SU-DHL-6 (cell line): ENCODE measurements at regions not wholly inside any gene's neighbourhood (a gene's known extent, or its start where the extent isn't known, plus 50 kb on each side); places are given as distances from the start of the nearest gene placed in this dataset.

Source experiments
- H2AFZ ChIP-seq: fragments of 200-600 bp; sonication (generic); 2 replicates; pipeline ENCODE4 v1.6.1; 2014; ENCODE audit warnings: low read depth, mild to moderate bottlenecking, moderate library complexity, mixed read lengths, antibody characterized with exemption, low read length; ENCODE audit not compliant: severe bottlenecking
- H3F3A ChIP-seq: fragments of 200-600 bp; shearing (Covaris generic); 2 replicates; pipeline ENCODE4 v1.6.0; 2016; ENCODE audit warnings: antibody characterized with exemption, mild to moderate bottlenecking; ENCODE audit not compliant: insufficient read depth
- H3K27ac ChIP-seq: fragments of 200-600 bp; sonication (generic); 2 replicates; pipeline ENCODE4 v1.5.1; 2016; ENCODE audit warnings: low read depth, mild to moderate bottlenecking, low read length, moderate library complexity, mixed read lengths
- H3K27me3 ChIP-seq: fragments of 200-600 bp; sonication (generic), shearing (Covaris generic); 2 replicates; pipeline ENCODE4 v1.6.0; 2014; ENCODE audit warnings: mild to moderate bottlenecking, low read length
- H3K36me3 ChIP-seq: fragments of 200-600 bp; sonication (generic); 2 replicates; pipeline ENCODE4 v1.6.1; 2014; ENCODE audit warnings: mild to moderate bottlenecking, low read length, mixed read lengths
- H3K4me2 ChIP-seq: fragments of 300-600, 200-600 bp; shearing (Covaris generic), sonication (generic); 2 replicates; pipeline ENCODE4 v1.6.0; 2014; ENCODE audit warnings: low read length, low read depth, mild to moderate bottlenecking; ENCODE audit not compliant: poor library complexity, severe bottlenecking
- H3K4me3 ChIP-seq: fragments of 200-600 bp; sonication (generic); 2 replicates; pipeline ENCODE4 v1.5.1; 2014; ENCODE audit warnings: antibody characterized with exemption, low read length, mild to moderate bottlenecking, mixed read lengths; ENCODE audit not compliant: insufficient read depth, poor library complexity, severe bottlenecking
- H3K79me2 ChIP-seq: fragments of 200-600 bp; sonication (generic); 2 replicates; pipeline ENCODE4 v1.6.1; 2014; ENCODE audit warnings: mild to moderate bottlenecking, low read length, moderate library complexity; ENCODE audit not compliant: insufficient read depth
- H3K9ac ChIP-seq: fragments of 200-600 bp; sonication (generic); 2 replicates; pipeline ENCODE4 v1.7.0; 2014; ENCODE audit warnings: mild to moderate bottlenecking, low read length
- H3K9me2 ChIP-seq: fragments of 200-600 bp; sonication (generic); replicated peaks from 2 replicates; pipeline ENCODE4 v1.6.1; 2014; ENCODE audit warnings: low read length; ENCODE audit not compliant: insufficient read depth
- H3K9me3 ChIP-seq: fragments of 200-600 bp; sonication (generic); 2 replicates; pipeline ENCODE4 v1.6.1; 2014; ENCODE audit warnings: low read length, mixed read lengths; ENCODE audit not compliant: insufficient read depth
- H4K20me1 ChIP-seq: fragments of 200-600 bp; sonication (generic); 2 replicates; pipeline ENCODE4 v1.6.1; 2014; ENCODE audit warnings: low read depth, mild to moderate bottlenecking, antibody characterized with exemption, low read length, moderate library complexity, mixed read lengths
- EZH2phosphoT487 ChIP-seq: fragments of 200-600 bp; sonication (generic), shearing (Covaris generic); conservative IDR thresholded peaks from 2 replicates; pipeline ENCODE4 v1.6.1; 2018; ENCODE audit warnings: mild to moderate bottlenecking, antibody characterized with exemption, low read length, moderate library complexity, mixed read lengths
- TF ChIP-seq, protein P1 (sequence below): fragments of 200-600 bp; sonication (generic); IDR thresholded peaks from one replicate; pipeline ENCODE4 v1.5.1; 2017; ENCODE audit warnings: antibody characterized with exemption, mild to moderate bottlenecking, low read length, moderate library complexity; ENCODE audit not compliant: insufficient read depth, poor library complexity, severe bottlenecking

DNA sequence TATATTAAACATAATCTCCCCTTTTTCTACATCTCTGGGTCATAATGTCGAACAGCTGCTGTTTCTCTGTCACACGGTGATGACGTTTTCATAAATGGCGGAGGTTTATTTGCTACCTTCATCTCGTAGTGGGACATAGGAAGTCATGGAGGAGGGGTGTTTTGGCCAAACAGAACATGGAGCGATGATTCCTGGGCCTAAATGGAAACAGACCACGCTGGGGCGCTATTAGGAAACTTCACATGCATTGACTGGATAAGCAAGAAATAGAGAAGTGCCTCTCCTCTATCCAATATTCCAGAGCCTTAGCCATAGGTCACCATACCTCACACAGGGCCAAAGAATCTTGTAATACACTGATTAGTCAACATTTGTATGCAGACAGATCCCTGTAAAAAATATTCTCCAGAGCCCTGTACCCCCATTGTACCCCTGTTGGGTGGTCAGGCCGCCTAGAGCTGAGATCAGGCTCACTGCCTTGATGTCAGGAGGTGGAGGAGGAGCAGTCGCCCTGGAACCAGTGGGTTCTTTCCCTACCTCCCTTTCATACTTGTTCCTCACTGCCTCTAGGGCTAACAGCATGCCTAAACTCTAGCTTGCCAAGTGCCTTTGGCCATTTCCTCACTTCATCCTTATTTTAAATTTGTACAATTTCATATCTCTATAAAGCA lies 77.8 kb upstream of the SPIN1 start:
- Histone ChIP-seq H4K20me1 (no peaks in the 10 kb centered on the region), H3K9me3 (no peaks in the 10 kb centered on the region), H3F3A (no peaks in the 10 kb centered on the region), H3K79me2 (no peaks in the 10 kb centered on the region), H3K9me2 (no peaks in the 10 kb centered on the region), H3K4me2 (no peak overlapping the region), H3K4me3 (no peak overlapping the region), H3K27ac (no peak overlapping the region), H3K27me3 (no peaks in the 10 kb centered on the region), H3K36me3 (no peaks in the 10 kb centered on the region), H3K9ac (no peak overlapping the region), H2AFZ (no peak overlapping the region)
- TF ChIP-seq EZH2phosphoT487 = no peak
- TF ChIP-seq, protein P1, sequence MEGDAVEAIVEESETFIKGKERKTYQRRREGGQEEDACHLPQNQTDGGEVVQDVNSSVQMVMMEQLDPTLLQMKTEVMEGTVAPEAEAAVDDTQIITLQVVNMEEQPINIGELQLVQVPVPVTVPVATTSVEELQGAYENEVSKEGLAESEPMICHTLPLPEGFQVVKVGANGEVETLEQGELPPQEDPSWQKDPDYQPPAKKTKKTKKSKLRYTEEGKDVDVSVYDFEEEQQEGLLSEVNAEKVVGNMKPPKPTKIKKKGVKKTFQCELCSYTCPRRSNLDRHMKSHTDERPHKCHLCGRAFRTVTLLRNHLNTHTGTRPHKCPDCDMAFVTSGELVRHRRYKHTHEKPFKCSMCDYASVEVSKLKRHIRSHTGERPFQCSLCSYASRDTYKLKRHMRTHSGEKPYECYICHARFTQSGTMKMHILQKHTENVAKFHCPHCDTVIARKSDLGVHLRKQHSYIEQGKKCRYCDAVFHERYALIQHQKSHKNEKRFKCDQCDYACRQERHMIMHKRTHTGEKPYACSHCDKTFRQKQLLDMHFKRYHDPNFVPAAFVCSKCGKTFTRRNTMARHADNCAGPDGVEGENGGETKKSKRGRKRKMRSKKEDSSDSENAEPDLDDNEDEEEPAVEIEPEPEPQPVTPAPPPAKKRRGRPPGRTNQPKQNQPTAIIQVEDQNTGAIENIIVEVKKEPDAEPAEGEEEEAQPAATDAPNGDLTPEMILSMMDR = no peak

DNA sequence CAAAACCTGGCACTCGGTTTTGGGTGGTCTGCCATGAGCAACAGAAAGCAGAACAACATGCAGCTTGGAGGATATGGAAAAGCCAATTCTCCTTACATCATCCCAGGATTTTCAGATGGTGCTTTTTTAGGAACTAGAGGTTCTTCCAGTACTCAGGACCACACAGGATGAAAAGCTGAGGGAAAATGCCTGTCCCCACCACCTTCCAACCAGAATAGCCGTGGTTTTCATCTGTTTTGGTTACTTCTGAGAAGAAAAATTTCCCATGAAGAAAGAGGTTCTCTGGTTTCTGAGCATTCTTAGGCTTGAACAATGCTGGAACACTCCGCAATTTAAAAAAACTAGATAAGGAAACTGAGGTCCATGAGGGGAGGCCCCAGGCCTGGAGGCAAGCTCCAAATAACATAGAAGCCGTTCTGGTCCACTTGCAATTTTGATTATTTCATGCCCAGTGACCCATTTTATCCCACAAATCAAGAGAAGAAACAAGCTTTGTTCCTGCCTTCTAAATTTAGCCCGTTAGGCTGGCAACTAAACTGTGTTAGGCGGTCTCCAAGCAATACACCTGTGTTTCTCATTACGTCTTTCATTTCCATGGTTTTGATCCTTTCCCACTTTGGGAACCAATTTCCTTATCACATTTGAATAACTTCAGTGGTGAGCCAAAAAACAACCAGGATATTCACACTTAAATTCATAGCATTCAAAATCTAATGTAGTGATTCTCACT lies 79.2 kb upstream of the SPIN1 start:
- H3F3A ChIP-seq = no peaks in the 10 kb centered on the region
- no peak overlapping the region for H2AFZ ChIP-seq
- H3K36me3 ChIP-seq = no peaks in the 10 kb centered on the region
- H3K9me3 ChIP-seq = no peaks in the 10 kb centered on the region
- no peak overlapping the region for H3K4me2 ChIP-seq
- H3K27ac ChIP-seq = no peak overlapping the region
- no peaks in the 10 kb centered on the region for H4K20me1 ChIP-seq
- no peak overlapping the region for H3K4me3 ChIP-seq
- no peaks in the 10 kb centered on the region for H3K79me2 ChIP-seq
- no peak overlapping the region for H3K9ac ChIP-seq
- H3K9me2 ChIP-seq = no peaks in the 10 kb centered on the region
- no peaks in the 10 kb centered on the region for H3K27me3 ChIP-seq
- TF ChIP-seq, protein P1 = no peak
- TF ChIP-seq EZH2phosphoT487 = no peak

DNA sequence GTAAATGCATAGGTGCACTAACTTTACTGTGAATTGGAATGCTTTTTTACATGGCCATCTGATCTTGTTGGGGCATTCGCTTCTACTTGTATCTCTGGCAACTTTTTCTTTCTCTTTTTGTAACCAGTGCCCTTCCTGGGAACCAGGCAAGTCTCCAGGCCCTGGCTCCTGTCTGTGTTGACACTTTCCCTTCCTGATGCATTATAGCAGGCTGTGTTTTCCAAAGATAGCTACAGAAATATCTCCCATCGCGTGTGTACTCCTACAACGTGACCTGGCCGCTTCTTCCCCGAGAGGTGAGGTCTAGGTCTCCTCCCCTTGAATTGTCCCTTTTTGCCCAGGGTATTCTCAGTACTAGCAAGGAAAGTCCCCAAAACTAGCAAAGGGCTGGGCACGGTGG lies 81.1 kb upstream of the SPIN1 start:
- no peak for TF ChIP-seq EZH2phosphoT487
- TF ChIP-seq, protein P1 = no peak
- no peak overlapping the region for H3K9ac ChIP-seq
- H4K20me1 ChIP-seq = no peaks in the 10 kb centered on the region
- H2AFZ ChIP-seq = no peak overlapping the region
- no peaks in the 10 kb centered on the region for H3K9me2 ChIP-seq
- H3K27me3 ChIP-seq = no peaks in the 10 kb centered on the region
- H3K4me2 ChIP-seq = no peak overlapping the region
- no peaks in the 10 kb centered on the region for H3K9me3 ChIP-seq
- no peak overlapping the region for H3K27ac ChIP-seq
- H3K4me3 ChIP-seq = no peak overlapping the region
- H3K36me3 ChIP-seq = no peaks in the 10 kb centered on the region
- no peaks in the 10 kb centered on the region for H3K79me2 ChIP-seq
- no peaks in the 10 kb centered on the region for H3F3A ChIP-seq
